Astrocyte (in vitro differentiated cells and primary cell): ENCODE measurements at regions not wholly inside any gene's neighbourhood (a gene's known extent, or its start where the extent isn't known, plus 50 kb on each side); places are given as distances from the start of the nearest gene placed in this dataset.
"Not testable (repeated sequence)": the region's sequence is repeated elsewhere in the genome, so short reads cannot be mapped to it uniquely, and the experiment has no call there.

ENCODE experiments used
- CTCF ChIP-seq: IDR thresholded peaks from 2 replicates; pipeline ENCODE4 v1.5.1; 2011; ENCODE audit warnings: low read depth, mild to moderate bottlenecking, inconsistent platforms, low read length, moderate library complexity; ENCODE audit not compliant: insufficient read depth
- EZH2 ChIP-seq: IDR thresholded peaks from 2 replicates; pipeline ENCODE4 v1.6.1; 2012; ENCODE audit warnings: mild to moderate bottlenecking, low read length, inconsistent platforms; ENCODE audit not compliant: insufficient read depth

GRCh38 chr4:154997866-154998265 lies 210.6 kb upstream of the NPY2R start:
- not testable (repeated sequence) for TF ChIP-seq CTCF, EZH2
